Cardiac fibroblast (primary cell): ENCODE measurements at regions not wholly inside any gene's neighbourhood (a gene's known extent, or its start where the extent isn't known, plus 50 kb on each side); places are given as distances from the start of the nearest gene placed in this dataset.

Experiments
- DNase-seq, 2 donors: peaks; one replicate each; pipeline versions ENCODE4 v3.0.0 to v3.0.0-alpha.2; 2010; ENCODE audit warnings: low read depth in 2 of 2
- H3K4me3 ChIP-seq, 2 donors: replicated peaks in 1 of 2; 1 replicate in 1 of 2; 2 replicates in 1 of 2; pipeline ENCODE4 v1.5.1; 2011; ENCODE audit warnings: low read depth in 2 of 2, low read length in 2 of 2, mild to moderate bottlenecking in 2 of 2, moderate library complexity in 1 of 2
- TF ChIP-seq, protein P1 (sequence below): IDR thresholded peaks from one replicate; pipeline ENCODE4 v1.5.1; 2011; ENCODE audit warnings: low read depth, mild to moderate bottlenecking, low read length, inconsistent platforms

DNA sequence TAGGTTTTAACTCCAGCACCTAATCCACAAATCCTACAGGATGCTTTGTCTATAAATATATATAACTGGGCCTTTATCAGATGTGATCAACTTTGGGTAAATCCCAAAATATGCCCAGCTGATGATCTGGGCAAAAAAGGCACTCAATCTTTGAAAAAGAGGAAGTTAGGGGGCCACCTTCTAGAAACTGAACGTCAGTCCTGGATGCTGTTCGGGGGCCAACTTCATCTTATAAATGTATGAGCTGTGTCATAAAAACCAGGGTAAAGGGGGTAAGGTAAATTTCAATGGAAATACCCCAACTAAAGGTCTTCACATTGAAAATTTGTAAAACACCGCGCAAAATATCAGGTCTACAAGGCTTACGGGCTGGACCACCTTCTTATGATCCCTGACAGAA, 264.4 kb upstream of the UBE2E2 start:
- TF ChIP-seq, protein P1, sequence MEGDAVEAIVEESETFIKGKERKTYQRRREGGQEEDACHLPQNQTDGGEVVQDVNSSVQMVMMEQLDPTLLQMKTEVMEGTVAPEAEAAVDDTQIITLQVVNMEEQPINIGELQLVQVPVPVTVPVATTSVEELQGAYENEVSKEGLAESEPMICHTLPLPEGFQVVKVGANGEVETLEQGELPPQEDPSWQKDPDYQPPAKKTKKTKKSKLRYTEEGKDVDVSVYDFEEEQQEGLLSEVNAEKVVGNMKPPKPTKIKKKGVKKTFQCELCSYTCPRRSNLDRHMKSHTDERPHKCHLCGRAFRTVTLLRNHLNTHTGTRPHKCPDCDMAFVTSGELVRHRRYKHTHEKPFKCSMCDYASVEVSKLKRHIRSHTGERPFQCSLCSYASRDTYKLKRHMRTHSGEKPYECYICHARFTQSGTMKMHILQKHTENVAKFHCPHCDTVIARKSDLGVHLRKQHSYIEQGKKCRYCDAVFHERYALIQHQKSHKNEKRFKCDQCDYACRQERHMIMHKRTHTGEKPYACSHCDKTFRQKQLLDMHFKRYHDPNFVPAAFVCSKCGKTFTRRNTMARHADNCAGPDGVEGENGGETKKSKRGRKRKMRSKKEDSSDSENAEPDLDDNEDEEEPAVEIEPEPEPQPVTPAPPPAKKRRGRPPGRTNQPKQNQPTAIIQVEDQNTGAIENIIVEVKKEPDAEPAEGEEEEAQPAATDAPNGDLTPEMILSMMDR = no peak

DNA sequence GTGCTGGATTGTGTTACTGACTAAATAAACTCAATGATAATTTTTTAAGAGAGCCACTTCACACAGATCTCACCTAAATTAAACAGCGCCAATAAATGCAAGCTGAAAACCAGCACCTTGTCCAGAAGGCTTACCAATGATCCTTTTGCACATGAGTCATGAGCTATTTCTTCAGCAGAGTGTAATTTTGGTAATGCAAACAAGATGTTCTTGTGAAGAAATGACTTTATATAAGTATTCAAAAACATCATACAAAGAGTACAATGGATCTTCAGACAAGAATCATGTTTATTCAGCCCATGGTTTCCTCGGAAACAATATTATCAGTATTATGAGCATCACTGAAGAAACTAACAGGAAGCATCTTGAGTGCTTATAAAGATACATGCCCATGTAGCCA, 263.8 kb upstream of the UBE2E2 start:
- H3K4me3 ChIP-seq = no peak overlapping the region
- TF ChIP-seq, protein P1 = no peak
- DNase-seq = peak; percentile 8 to 62

More for the DNA sequence above, 264.4 kb upstream of the UBE2E2 start:
- no peak overlapping the region for H3K4me3 ChIP-seq
- no peak for DNase-seq

DNA sequence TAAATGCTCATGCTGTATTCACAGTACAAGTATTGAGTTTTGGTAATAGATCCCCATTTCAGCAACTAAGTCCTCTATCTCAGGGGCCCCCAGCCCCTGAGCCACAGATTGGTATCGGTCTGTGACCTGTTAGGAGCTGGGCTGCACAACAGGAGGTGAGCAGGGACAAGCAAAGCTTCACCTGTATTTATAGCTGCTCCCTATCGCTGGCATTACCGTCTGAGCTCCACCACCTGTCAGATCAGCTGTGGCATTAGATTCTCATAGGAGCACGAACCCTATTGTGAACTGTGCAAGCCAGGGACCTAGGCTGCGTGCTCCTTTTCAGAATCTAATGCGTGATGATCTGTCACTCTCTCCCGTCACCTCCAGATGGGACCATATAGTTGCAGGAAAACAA, 262.8 kb upstream of the UBE2E2 start:
- TF ChIP-seq, protein P1 = no peak
- no peak overlapping the region for H3K4me3 ChIP-seq
- DNase-seq = no peak

DNA sequence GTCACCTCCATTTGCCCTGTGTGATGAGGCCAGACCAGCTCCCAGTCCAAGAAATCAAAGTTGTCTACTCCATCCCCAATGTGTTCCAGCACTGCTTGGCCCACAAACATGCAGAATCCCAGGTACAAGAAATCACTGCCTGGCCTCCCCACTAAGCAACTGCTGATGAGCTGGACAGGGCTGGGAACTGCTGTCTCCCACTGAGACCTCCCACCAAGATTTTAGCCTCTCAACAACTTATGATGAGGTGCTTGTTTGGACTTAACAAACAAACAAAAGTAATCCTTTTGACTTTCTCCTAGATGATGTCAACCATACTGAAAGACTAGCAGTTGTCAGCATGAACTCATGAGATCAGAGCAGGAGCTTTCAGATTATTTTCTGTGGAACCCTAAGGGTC, 260.1 kb upstream of the UBE2E2 start:
- DNase-seq = no peak
- TF ChIP-seq, protein P1 = no peak
- H3K4me3 ChIP-seq = no peak overlapping the region

DNA sequence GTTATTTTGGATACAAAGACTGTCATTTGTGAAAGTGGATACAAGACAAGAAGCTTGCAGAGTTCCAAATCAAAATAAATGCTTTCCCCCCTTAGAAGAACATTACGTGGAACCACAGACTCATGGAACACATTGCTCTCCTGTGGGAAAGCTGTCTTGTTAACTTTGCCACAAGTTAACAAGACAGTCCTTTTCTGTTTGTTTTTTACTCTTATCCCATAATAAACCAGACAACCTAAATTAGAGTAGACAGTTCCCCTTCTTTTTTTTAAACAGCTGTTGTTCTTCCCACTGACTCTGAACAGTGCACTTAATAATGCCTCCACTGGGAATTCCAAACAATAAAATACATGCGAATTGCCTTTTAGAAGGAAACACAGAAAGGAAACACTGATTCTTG, 255.3 kb upstream of the UBE2E2 start:
- no peak for DNase-seq
- TF ChIP-seq, protein P1 = no peak
- H3K4me3 ChIP-seq = no peak overlapping the region

DNA sequence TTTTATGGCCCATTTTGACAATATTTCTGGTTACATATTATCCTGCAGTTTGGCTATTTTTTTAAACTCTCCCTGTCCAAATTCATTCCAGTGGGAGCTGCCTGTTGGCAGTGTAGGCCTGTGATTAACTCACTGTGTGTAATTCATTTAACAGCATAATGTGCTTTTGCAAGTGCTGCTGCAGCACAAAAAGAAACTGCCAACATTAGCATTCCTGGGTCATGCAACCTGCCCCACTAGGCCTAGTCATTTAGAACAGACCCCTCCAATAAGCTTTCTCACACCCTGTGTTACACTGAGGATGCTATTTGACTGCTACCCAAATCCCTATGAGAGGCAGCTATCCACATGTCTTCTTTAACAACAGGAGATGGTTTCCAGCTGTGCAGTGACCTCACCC, 251.2 kb upstream of the UBE2E2 start:
- DNase-seq = no peak
- no peak overlapping the region for H3K4me3 ChIP-seq
- TF ChIP-seq, protein P1 = no peak

DNA sequence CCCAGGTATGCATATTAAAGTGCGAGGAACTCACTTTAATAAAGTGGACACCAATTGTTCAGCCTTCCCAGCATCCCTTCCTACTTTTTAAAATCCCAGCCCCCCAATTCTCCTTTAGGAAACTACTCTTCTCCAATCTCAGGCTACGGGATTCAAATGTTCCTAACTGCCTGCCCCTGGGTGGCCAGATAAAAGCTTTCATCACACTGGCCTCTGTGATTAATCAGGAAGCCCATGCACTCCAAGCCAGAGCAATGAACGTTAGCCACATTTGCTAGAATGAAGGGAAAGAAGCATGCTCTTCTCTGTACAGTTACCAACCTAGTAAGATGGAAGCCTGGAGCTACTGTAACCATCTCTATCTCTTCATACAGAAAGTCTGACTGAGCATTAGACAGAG, 250.3 kb upstream of the UBE2E2 start:
- TF ChIP-seq, protein P1 = no peak
- no peak overlapping the region for H3K4me3 ChIP-seq
- DNase-seq = no peak
